H1 (cell line): ENCODE measurements at regions not wholly inside any gene's neighbourhood (a gene's known extent, or its start where the extent isn't known, plus 50 kb on each side); places are given as distances from the start of the nearest gene placed in this dataset.

Source experiments
- BACH1 ChIP-seq: IDR thresholded peaks from 2 replicates; pipeline ENCODE4 v1.6.1; 2012; ENCODE audit warnings: low read length, improper control_type of control experiment
- EZH2 ChIP-seq: fragments of 200-600 bp; sonication (generic); IDR thresholded peaks from 2 replicates; pipeline ENCODE4 v1.7.1; 2012; ENCODE audit warnings: low read depth, mild to moderate bottlenecking, moderate library complexity, low read length, inconsistent platforms; ENCODE audit not compliant: severe bottlenecking
- GABPA ChIP-seq: IDR thresholded peaks from 2 replicates; pipeline ENCODE4 v1.6.1; 2011; ENCODE audit warnings: mild to moderate bottlenecking, low read length, moderate library complexity, borderline replicate concordance; ENCODE audit not compliant: insufficient read depth
- KDM1A ChIP-seq: fragments of 200-600, 300-600 bp; sonication (generic); IDR thresholded peaks from 2 replicates; pipeline ENCODE4 v1.7.1; 2016; ENCODE audit warnings: mild to moderate bottlenecking, low read length, borderline replicate concordance
- KDM5A ChIP-seq: fragments of 200-600 bp; IDR thresholded peaks from 2 replicates; pipeline ENCODE4 v1.7.1; 2012; ENCODE audit warnings: mild to moderate bottlenecking, low read length, inconsistent platforms, mixed read lengths
- POLR2AphosphoS5 ChIP-seq: IDR thresholded peaks from 2 replicates; pipeline ENCODE4 v1.6.1; 2011; ENCODE audit warnings: low read depth, low read length
- TF ChIP-seq, protein P1 (sequence below), 3 experiments: IDR thresholded peaks; 1 replicate in 2 of 3; 2 replicates in 1 of 3; pipeline versions ENCODE4 v1.5.1 to v1.6.1; 2011; ENCODE audit warnings: low read length in 3 of 3, mild to moderate bottlenecking in 3 of 3, inconsistent platforms in 2 of 3, low read depth in 1 of 3, moderate library complexity in 1 of 3; ENCODE audit not compliant: insufficient read depth in 1 of 3; ENCODE audit errors: control extremely low read depth in 1 of 3
- TF ChIP-seq, protein P2 (sequence below): IDR thresholded peaks from 2 replicates; pipeline ENCODE4 v1.6.1; 2011; ENCODE audit warnings: low read length, improper control_type of control experiment

DNA sequence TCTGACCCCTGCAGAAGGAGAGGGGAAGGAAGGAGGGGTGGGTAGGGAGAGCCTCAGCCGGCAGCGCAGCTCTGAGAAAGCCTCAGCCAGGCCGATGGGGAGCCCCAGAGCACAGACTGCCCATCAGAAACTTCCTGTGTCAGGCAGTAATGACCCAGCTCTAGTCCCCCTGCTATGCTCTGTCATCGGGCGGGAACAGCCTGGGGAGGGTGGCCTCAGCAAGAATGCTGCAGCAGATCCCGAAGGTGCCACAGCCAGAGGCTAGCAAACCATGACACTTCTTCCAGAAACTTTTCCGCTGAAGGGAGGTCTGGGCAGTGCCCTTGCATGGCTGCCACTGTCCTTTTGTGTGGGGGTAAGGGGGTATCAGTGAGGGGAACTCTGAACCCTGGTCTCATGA, 279.0 kb downstream of the BCOR start:
- no peak for TF ChIP-seq EZH2
- TF ChIP-seq, protein P1, sequence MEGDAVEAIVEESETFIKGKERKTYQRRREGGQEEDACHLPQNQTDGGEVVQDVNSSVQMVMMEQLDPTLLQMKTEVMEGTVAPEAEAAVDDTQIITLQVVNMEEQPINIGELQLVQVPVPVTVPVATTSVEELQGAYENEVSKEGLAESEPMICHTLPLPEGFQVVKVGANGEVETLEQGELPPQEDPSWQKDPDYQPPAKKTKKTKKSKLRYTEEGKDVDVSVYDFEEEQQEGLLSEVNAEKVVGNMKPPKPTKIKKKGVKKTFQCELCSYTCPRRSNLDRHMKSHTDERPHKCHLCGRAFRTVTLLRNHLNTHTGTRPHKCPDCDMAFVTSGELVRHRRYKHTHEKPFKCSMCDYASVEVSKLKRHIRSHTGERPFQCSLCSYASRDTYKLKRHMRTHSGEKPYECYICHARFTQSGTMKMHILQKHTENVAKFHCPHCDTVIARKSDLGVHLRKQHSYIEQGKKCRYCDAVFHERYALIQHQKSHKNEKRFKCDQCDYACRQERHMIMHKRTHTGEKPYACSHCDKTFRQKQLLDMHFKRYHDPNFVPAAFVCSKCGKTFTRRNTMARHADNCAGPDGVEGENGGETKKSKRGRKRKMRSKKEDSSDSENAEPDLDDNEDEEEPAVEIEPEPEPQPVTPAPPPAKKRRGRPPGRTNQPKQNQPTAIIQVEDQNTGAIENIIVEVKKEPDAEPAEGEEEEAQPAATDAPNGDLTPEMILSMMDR (IDR thresholded peaks at IDR 0.05; ENCODE audit: control extremely low read depth in 1 of 3, insufficient read depth in 1 of 3, low read depth in 1 of 3, low read length in 3 of 3), result no peak
- TF ChIP-seq BACH1, result no peak
- no peak for TF ChIP-seq KDM1A
- TF ChIP-seq POLR2AphosphoS5, result no peak
- TF ChIP-seq GABPA, result no peak
- TF ChIP-seq, protein P2, sequence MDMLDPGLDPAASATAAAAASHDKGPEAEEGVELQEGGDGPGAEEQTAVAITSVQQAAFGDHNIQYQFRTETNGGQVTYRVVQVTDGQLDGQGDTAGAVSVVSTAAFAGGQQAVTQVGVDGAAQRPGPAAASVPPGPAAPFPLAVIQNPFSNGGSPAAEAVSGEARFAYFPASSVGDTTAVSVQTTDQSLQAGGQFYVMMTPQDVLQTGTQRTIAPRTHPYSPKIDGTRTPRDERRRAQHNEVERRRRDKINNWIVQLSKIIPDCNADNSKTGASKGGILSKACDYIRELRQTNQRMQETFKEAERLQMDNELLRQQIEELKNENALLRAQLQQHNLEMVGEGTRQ, result no peak
- no peak for TF ChIP-seq KDM5A
